ENCODE measurements at regions not wholly inside any gene's neighbourhood (a gene's known extent, or its start where the extent isn't known, plus 50 kb on each side); places are given as distances from the start of the nearest gene placed in this dataset.

DNA sequence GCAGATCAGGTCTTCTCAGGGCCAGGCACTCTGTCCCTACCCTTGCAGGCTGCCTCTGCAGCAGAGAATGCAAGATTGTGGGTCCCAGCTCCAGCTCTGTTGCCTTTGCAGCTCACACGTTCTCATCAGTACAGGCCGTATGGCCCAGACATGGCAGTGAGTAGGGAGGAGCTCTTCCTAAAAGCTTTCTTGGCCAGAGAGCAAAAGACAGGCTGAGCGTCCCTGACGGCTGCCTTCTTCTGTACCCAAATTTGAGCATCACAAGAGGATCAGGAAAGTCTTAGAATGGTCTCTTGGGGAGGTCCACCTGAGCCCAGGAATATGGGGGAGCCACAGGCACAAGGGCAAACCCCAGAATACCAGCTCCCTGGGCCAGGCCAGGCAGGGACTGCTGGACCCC is 266.3 kb upstream of the ZMIZ1 start:
- Histone ChIP-seq H3K79me2 (ENCODE audit: insufficient read depth, low read depth, low read length) (no peaks in the 10 kb centered on the region), H2AFZ (ENCODE audit: low read length) (no peak overlapping the region), H3K36me3 (ENCODE audit: insufficient read depth, low read length) (no peaks in the 10 kb centered on the region), H3K9me2 (ENCODE audit: insufficient read depth, low read length) (no peaks in the 10 kb centered on the region), H3K4me2 (ENCODE audit: low read length) (no peak overlapping the region), H3K4me3 (ENCODE audit: low read depth, low read length, poor library complexity, severe bottlenecking) (no peak overlapping the region), H3K27ac (ENCODE audit: low read depth, low read length, poor library complexity, severe bottlenecking) (no peak overlapping the region), H3K9me3 (ENCODE audit: low read length) (no peaks in the 10 kb centered on the region), H4K20me1 (ENCODE audit: insufficient read depth, low read length) (no peaks in the 10 kb centered on the region), H3K4me1 (ENCODE audit: insufficient read depth, low read length, poor library complexity, severe bottlenecking) (no peaks in the 10 kb centered on the region)
- TF ChIP-seq EZH2phosphoT487 (IDR thresholded peaks at IDR 0.05; ENCODE audit: borderline replicate concordance, low read depth, low read length) (no peak), CTCF (conservative IDR thresholded peaks at IDR 0.05; ENCODE audit: low read length) (no peak)
- ChIA-PET CTCF (ENCODE audit: unreplicated experiment) (no interaction called here), POLR2A (no interaction called here)
- DNase-seq (ENCODE audit: low spot score) = no peak
- intact Hi-C loops (cut with micrococcal nuclease; ENCODE audit: unreplicated experiment) = no loop called here
- no TSS peak for BruUV-seq (replicated peaks)

GRCh38 chr10:78802866-78803265 is 265.9 kb upstream of the ZMIZ1 start:
- TF ChIP-seq EZH2phosphoT487 (IDR thresholded peaks at IDR 0.05; ENCODE audit: borderline replicate concordance, low read depth, low read length) = no peak
- no peak for TF ChIP-seq CTCF (conservative IDR thresholded peaks at IDR 0.05; ENCODE audit: low read length)
- Histone ChIP-seq H3K4me3 (ENCODE audit: low read depth, low read length, poor library complexity, severe bottlenecking) (no peak overlapping the region), H3K27ac (ENCODE audit: low read depth, low read length, poor library complexity, severe bottlenecking) (no peak overlapping the region), H3K9me3 (ENCODE audit: low read length) (no peaks in the 10 kb centered on the region), H3K9me2 (ENCODE audit: insufficient read depth, low read length) (no peaks in the 10 kb centered on the region), H3K4me2 (ENCODE audit: low read length) (no peak overlapping the region), H3K79me2 (ENCODE audit: insufficient read depth, low read depth, low read length) (no peaks in the 10 kb centered on the region), H3K36me3 (ENCODE audit: insufficient read depth, low read length) (no peaks in the 10 kb centered on the region), H3K4me1 (ENCODE audit: insufficient read depth, low read length, poor library complexity, severe bottlenecking) (no peaks in the 10 kb centered on the region), H4K20me1 (ENCODE audit: insufficient read depth, low read length) (no peaks in the 10 kb centered on the region), H2AFZ (ENCODE audit: low read length) (no peak overlapping the region)
- BruUV-seq (replicated peaks) = no TSS peak
- CTCF ChIA-PET (ENCODE audit: unreplicated experiment) = no interaction called here
- intact Hi-C loops (cut with micrococcal nuclease; ENCODE audit: unreplicated experiment) = no loop called here
- POLR2A ChIA-PET = no interaction called here
- no peak for DNase-seq (ENCODE audit: low spot score)

DNA sequence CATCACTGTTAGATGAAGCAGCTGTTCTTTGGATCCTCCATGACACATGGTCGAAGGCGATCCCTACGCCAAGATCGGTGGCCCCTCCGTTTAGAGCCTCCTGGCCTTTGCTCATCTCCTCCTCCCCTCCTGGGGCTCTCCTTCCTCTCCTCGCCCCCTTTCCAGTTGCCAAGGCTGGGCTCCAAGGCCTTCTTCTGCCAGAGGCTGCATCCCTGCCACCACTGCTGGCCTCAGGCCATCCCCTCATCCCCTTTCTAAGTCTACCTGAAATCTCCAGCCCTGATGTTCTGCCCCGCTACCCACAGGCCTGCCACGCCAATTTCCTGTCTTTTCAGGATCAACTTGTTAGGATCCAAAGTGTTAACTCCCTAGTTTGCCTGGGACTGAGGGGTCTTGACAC is 265.1 kb upstream of the ZMIZ1 start:
- no peaks in the 10 kb centered on the region for H3K4me1 ChIP-seq (ENCODE audit: insufficient read depth, low read length, poor library complexity, severe bottlenecking)
- ChIA-PET CTCF (ENCODE audit: unreplicated experiment) (no interaction called here), POLR2A (interaction anchor here (0.5 kb wide), 1 partner anchor 40 kb away, joined by 3 read pairs; no protein-coding TSS in a partner anchor)
- intact Hi-C loops (cut with micrococcal nuclease; ENCODE audit: unreplicated experiment) = no loop called here
- H3K79me2 ChIP-seq (ENCODE audit: insufficient read depth, low read depth, low read length) = no peaks in the 10 kb centered on the region
- no TSS peak for BruUV-seq (replicated peaks)
- no peaks in the 10 kb centered on the region for H3K9me3 ChIP-seq (ENCODE audit: low read length)
- H2AFZ ChIP-seq (ENCODE audit: low read length) = no peak overlapping the region
- H3K9me2 ChIP-seq (ENCODE audit: insufficient read depth, low read length) = no peaks in the 10 kb centered on the region
- no peak overlapping the region for H3K4me2 ChIP-seq (ENCODE audit: low read length)
- H3K4me3 ChIP-seq (ENCODE audit: low read depth, low read length, poor library complexity, severe bottlenecking) = no peak overlapping the region
- DNase-seq (ENCODE audit: low spot score) = no peak
- TF ChIP-seq EZH2phosphoT487 (IDR thresholded peaks at IDR 0.05; ENCODE audit: borderline replicate concordance, low read depth, low read length) = no peak
- H3K36me3 ChIP-seq (ENCODE audit: insufficient read depth, low read length) = no peaks in the 10 kb centered on the region
- no peaks in the 10 kb centered on the region for H4K20me1 ChIP-seq (ENCODE audit: insufficient read depth, low read length)
- H3K27ac ChIP-seq (ENCODE audit: low read depth, low read length, poor library complexity, severe bottlenecking) = no peak overlapping the region

All from OCI-LY7 (cell line).